Panc1 (cell line): ENCODE measurements at regions not wholly inside any gene's neighbourhood (a gene's known extent, or its start where the extent isn't known, plus 50 kb on each side); places are given as distances from the start of the nearest gene placed in this dataset.

ENCODE experiments used
- ATAC-seq: fragments of 200-7000 bp; cut with Tn5 transposase; 2 replicates; pipeline ENCODE4 v1.9.1; 2020; ENCODE audit warnings: mild to moderate bottlenecking, moderate library complexity
- BruUV-seq: library from RNA; stranded (reverse); fragments of 400-500 nt; replicated peaks from 2 replicates; lab custom pipeline; 2021; lab: Mats Ljungman, UMichigan
- CTCF ChIA-PET: fragments of 300-600 bp; sonication (Branson Sonifier 250); formaldehyde crosslinking; loops from one replicate; lab custom pipeline; 2022; ENCODE audit warnings: antibody characterized with exemption; lab: Charles Lee
- POLR2A ChIA-PET: fragments of 300-600 bp; sonication (Branson Sonifier 250); formaldehyde crosslinking; loops from one replicate; lab custom pipeline; 2022; ENCODE audit warnings: antibody characterized with exemption; lab: Charles Lee
- DNase-seq: peaks from one replicate; pipeline ENCODE4 v3.0.0-alpha.2; 2010; ENCODE audit warnings: low read depth, low spot score
- H3K27ac ChIP-seq: 2 replicates; pipeline ENCODE4 v1.5.1; 2011; ENCODE audit warnings: mild to moderate bottlenecking, low read length, inconsistent platforms
- H3K27me3 ChIP-seq: fragments of 200-500 bp; sonication (Bioruptor generic); 2 replicates; pipeline ENCODE4 v1.6.0; 2014; ENCODE audit warnings: low read length, inconsistent platforms; ENCODE audit not compliant: control insufficient read depth, insufficient read depth
- H3K36me3 ChIP-seq: fragments of 200-500 bp; sonication (Bioruptor generic); 2 replicates; pipeline ENCODE4 v1.5.1; 2014; ENCODE audit warnings: inconsistent platforms, mild to moderate bottlenecking, low read length, moderate library complexity; ENCODE audit not compliant: control insufficient read depth, insufficient read depth
- H3K4me1 ChIP-seq: 2 replicates; pipeline ENCODE4 v1.5.1; 2011; ENCODE audit warnings: inconsistent platforms, mild to moderate bottlenecking, low read length, moderate library complexity; ENCODE audit not compliant: control insufficient read depth, insufficient read depth
- H3K4me3 ChIP-seq, 2 experiments: 2 replicates each; pipeline ENCODE4 v1.5.1; 2011 to 2012; ENCODE audit warnings: low read depth in 2 of 2, low read length in 2 of 2, mild to moderate bottlenecking in 2 of 2, inconsistent platforms in 1 of 2, moderate library complexity in 1 of 2
- H3K9me3 ChIP-seq: fragments of 200-500 bp; sonication (Bioruptor generic); 2 replicates; pipeline ENCODE4 v1.5.1; 2014; ENCODE audit warnings: low read depth, mild to moderate bottlenecking, inconsistent platforms, low read length, moderate library complexity; ENCODE audit not compliant: control insufficient read depth, insufficient read depth
- CTCF ChIP-seq: fragments of 450-650 bp; IDR thresholded peaks from 2 replicates; pipeline ENCODE4 v1.5.1; 2017; ENCODE audit warnings: mild to moderate bottlenecking
- POLR2AphosphoS5 ChIP-seq: IDR thresholded peaks from 2 replicates; pipeline ENCODE4 v1.6.1; 2012; ENCODE audit warnings: mild to moderate bottlenecking, low read depth, low read length, moderate library complexity
- REST ChIP-seq, 2 experiments: IDR thresholded peaks; 2 replicates each; pipeline ENCODE4 v1.6.1; 2011 to 2012; ENCODE audit warnings: low read depth in 2 of 2, control low read depth in 1 of 2, low read length in 1 of 2, mild to moderate bottlenecking in 1 of 2, moderate library complexity in 1 of 2; ENCODE audit not compliant: insufficient read depth in 1 of 2
- SIN3A ChIP-seq: IDR thresholded peaks from 2 replicates; pipeline ENCODE4 v1.6.1; 2012; ENCODE audit warnings: low read depth, mild to moderate bottlenecking, low read length, moderate library complexity, borderline replicate concordance; ENCODE audit not compliant: insufficient read depth
- TCF7L2 ChIP-seq: IDR thresholded peaks from 2 replicates; pipeline ENCODE4 v1.6.1; 2011; ENCODE audit warnings: mild to moderate bottlenecking, low read depth, low read length, inconsistent platforms
- in situ Hi-C: cut with HindIII; loops from 2 replicates; pipeline ENCODE4 v1.10.0; 2016; ENCODE audit warnings: low sequenced_read_pairs, low pct_unique_long_range_greater_than_20kb
- intact Hi-C: fragments of 100-400 bp; cut with micrococcal nuclease; formaldehyde crosslinking; loops from one replicate; pipeline ENCODE4 v1.10.0; 2022; ENCODE audit not compliant: unreplicated experiment

GRCh38 chr9:83147315-83148149, 84.6 kb upstream of the RASEF start:
- TF ChIP-seq POLR2AphosphoS5 (no peak), TCF7L2 (no peak), SIN3A (no peak), CTCF (no peak), REST (IDR thresholded peaks at IDR 0.05; ENCODE audit: insufficient read depth in 1 of 2, low read depth in 2 of 2, low read length in 1 of 2) (no peak)
- Histone ChIP-seq H3K27me3 (no peaks in the 10 kb centered on the region; the same call in 1 of the 2 replicates), H3K9me3 (no peaks in the 10 kb centered on the region), H3K4me3 (no peak overlapping the region), H3K4me1 (no peaks in the 10 kb centered on the region), H3K36me3 (no peaks in the 10 kb centered on the region), H3K27ac (no peak overlapping the region)
- ATAC-seq (no peak), DNase-seq (no peak)
- ChIA-PET POLR2A (no interaction called here), CTCF (no interaction called here)
- BruUV-seq = no TSS peak
- in situ Hi-C loops (no loop called here), intact Hi-C loops (no loop called here)

DNA sequence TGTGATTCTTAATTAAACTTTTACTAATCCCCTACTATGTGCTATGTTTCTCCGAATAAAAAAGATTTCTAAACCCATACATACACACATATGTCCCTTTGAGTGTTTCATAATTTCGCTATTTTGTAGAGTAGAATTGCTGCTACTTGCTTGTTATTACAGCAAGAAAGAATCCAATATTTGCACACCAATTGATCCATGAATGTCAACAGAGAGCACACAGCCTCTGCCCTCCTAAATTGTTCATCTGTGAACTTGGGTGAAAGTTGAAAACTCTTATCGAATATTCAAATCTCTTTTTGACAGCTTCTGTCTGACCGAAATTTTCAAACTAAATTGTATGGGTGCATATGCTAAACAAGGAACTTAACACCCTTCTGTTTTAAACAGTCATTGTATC, 83.4 kb upstream of the RASEF start:
- BruUV-seq = no TSS peak
- CTCF ChIA-PET = no interaction called here

More for the DNA sequence above, 83.4 kb upstream of the RASEF start:
- no peak overlapping the region for H3K27ac ChIP-seq
- H3K27me3 ChIP-seq = no peaks in the 10 kb centered on the region; the same call in 1 of the 2 replicates
- H3K36me3 ChIP-seq = no peaks in the 10 kb centered on the region
- no peak overlapping the region for H3K4me3 ChIP-seq
- TF ChIP-seq POLR2AphosphoS5 (no peak), TCF7L2 (no peak), CTCF (no peak), REST (IDR thresholded peaks at IDR 0.05; ENCODE audit: insufficient read depth in 1 of 2, low read depth in 2 of 2, low read length in 1 of 2) (no peak), SIN3A (no peak)
- in situ Hi-C loops = no loop called here
- no peaks in the 10 kb centered on the region for H3K4me1 ChIP-seq
- POLR2A ChIA-PET = no interaction called here
- ATAC-seq = no peak
- no peak for DNase-seq
- H3K9me3 ChIP-seq = no peaks in the 10 kb centered on the region
- intact Hi-C loops = no loop called here
